Lower leg skin (tissue), 3 donors: ENCODE measurements at regions not wholly inside any gene's neighbourhood (a gene's known extent, or its start where the extent isn't known, plus 50 kb on each side); places are given as distances from the start of the nearest gene placed in this dataset.

Experiments
- CTCF ChIP-seq, 3 donors: fragments of 450-650 bp; IDR thresholded peaks; one replicate each; pipeline ENCODE4 v1.5.1; 2016; ENCODE audit warnings: antibody characterized with exemption in 3 of 3, mild to moderate bottlenecking in 3 of 3, moderate library complexity in 2 of 3
- POLR2A ChIP-seq, 2 donors: fragments of 450-650 bp; IDR thresholded peaks; one replicate each; pipeline ENCODE4 v1.6.1; 2016 to 2017; ENCODE audit warnings: antibody characterized with exemption in 2 of 2, mild to moderate bottlenecking in 1 of 2, moderate library complexity in 1 of 2

GRCh38 chr12:87163122-87163521 lies 866.1 kb downstream of the C12orf50 start:
- TF ChIP-seq CTCF (IDR thresholded peaks at IDR 0.05) (no peak), POLR2A (IDR thresholded peaks at IDR 0.05) (no peak)
